ENCODE measurements at regions not wholly inside any gene's neighbourhood (a gene's known extent, or its start where the extent isn't known, plus 50 kb on each side); places are given as distances from the start of the nearest gene placed in this dataset.
A peak's percentile ranks its signal among the peaks of the same experiment; 100 is the strongest.
"Not testable (repeated sequence)": the region's sequence is repeated elsewhere in the genome, so short reads cannot be mapped to it uniquely, and the experiment has no call there.

DNA sequence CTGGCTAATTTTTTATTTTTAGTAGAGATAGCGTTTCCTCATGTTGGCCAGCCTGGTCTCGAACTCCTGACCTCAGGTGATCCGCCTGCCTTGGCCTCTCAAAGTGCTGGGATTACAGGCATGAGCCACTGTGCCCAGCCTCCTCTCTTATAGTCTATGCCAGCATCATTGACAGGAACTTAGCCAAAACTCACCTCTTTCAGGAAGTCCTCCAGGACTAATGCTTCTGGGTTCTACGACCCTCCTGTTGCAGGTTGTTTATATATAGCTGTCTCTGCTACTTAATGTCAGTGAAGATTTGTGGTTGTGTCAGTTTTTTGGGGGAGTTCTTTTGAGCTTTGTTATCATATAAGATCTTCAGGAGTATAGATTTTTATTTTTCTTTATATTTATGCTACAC, 112.1 kb upstream of the CDC42EP3 start:
- no peak for DNase-seq

DNA sequence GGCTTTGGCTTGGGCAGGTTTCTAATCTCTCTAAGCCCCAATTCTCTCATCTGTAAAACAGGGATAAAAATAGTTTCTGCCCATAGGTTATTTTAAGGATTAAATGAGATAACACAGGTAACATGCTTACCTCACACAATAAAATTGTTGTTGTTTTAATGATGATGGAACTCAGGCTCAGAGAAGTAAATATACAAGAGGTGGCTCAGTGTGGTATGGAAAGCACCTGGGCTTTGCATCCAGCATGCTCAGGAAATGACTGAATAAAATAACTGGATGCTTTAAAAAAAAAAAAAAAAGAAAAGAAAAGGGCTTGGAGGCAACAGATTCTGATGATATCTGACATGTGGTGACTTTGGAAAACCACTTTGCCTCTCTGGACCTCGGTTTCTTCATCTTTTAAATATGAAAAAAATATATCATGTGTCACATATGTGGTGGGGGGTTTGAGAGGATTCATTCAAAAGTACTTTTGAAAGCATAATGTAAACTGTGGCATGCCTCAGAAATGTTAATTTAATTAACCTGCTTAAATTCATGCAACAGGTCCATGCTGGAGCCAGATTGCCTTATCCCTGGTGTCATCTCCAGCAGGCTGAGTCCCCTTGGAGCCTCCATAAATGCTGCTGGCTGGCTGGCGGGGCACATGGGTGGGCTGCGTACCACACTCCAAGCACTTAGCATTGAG, 112.8 kb upstream of the CDC42EP3 start:
- no peak for DNase-seq

DNA sequence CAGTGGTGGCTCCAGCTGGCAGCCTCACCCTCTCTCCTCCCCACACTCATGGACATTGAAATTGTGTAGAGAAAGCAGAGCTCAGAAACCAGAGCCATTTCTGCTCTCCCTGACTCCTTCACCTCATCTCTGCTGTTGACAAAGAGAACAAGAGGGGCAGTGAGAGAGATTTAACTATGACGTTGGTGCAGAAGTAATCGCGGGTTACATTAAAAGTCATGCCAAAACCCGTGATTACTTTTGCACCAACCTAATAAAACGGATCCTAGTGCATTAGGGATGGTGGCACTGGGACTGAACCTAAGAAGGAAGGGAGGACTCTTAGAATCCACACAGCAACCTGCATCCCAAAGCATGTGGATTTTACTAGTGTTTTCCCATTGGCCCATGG, 113.3 kb upstream of the CDC42EP3 start:
- no peak for DNase-seq

DNA sequence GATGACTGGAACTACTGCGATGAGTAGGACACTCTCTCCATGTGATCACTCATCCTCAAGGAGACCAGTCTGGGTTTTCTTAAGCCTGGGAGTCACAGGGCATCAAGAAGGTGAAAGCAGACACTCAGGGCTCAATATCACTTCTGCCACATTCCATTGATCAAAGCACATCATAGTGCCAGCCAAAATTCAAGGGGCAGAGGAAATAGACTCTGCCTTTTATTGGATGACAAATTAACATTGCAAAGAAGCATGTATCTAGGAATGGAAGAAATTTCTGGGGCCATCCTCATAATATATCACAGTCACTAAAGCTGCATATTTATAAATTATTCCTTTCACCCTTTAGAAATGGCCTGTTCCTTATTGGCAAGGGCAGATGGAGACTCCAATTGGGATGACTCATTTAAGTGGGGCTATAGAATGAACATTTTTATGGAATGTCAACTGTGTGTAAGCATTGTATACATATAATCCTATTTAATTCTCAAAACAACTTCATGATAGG, 114.8 kb upstream of the CDC42EP3 start:
- DNase-seq, result no peak

DNA sequence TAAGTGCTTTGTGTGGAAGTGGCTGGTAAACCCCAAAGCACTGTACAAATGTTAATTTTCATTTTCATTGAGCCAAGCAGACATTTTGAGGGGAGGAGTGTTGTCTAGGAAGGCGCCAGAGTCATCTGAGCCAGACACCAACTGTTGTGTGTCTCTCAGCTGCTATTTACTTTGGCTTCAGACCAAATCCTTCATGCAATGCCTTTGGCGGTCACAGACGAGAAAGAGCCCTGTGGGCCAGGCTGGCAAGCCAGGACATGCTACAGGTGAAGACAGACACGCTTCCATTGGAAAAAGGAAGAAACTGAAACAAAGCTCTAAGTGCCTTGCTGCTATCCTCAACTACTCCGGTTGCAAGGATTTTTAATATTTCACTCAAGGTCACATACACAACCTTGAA, 115.4 kb upstream of the CDC42EP3 start:
- DNase-seq, result peak; percentile 94

DNA sequence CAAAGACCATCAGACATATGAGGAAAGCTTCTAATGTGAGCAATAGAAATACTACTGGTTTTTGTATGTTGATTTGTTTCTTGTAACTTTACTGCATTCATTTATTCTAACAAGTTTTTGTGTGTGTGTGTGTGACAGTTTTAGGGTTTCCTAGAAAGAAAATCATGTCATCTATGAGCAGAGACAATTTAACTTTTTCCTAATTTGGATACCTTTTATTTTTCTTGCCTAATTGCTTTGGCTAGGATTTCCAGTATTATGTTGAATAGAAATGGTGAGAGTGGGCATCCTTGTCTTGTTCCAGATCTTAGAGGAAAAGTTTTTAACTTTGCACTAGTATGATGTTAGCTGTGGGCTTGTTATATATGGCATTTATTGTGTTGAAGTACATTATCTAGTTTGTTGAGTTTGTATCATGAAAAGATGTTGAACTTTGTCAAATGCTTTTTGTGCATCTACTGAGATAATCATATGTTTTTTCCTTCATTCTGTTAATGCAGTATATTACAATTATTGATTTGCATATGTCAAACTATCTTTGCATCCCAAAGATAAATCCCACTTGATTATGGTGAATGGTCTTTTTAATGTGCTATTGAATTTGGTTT, 117.3 kb upstream of the CDC42EP3 start:
- no peak for DNase-seq

DNA sequence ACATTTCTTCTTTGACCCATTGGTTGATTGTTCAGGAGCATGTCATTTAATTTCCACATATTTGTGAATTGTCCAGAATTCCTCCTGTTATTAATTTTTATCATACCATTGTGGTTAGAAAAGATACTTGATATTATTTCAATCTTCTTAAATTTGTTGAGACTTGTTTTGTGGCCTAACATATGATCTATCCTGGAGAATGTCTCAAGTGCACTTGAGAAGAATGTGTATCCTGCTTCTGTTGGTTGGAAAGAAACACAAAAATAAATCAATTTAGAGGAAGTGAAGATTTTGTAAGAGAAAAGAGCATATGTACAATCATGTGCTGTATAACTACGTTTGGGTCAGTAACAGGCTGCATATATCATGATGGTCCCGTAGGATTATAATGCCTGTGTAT, 118.6 kb upstream of the CDC42EP3 start:
- no peak for DNase-seq

DNA sequence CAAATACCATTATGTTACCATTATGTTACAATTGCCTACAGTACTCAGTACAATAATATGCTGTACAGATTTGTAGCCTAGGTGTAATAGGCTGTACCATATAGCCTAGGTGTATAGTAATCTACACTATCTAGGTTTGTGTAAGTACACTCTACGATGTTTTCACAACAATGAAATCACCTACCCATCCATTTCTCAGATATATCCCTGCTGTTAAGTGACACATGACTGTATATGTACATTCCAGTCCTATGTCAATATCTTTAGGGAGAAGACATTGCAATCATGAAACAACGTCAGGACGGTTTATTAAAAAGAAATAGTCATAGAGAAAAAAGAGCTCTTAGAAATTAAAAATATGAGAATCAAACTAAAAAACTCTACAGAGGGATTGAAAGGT, 119.0 kb upstream of the CDC42EP3 start:
- no peak for DNase-seq

DNA sequence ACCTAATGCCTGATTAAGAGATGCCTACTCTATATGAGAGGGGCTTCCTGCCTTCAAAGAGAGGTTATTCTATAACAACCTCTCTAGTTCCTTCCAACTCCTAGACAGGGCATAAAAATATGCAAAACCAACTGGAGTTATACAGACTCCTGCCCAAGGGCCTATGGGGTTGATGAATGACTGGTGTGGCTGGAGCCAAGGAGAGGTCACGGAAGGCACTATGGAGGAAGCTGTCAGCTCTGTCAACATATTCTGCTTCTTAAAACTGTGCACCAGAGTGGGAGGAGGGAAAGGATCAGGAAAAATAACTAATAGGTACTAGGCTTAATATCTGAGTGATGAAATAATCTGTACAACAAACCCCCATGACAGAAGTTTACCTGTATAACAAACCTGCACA, 120.9 kb upstream of the CDC42EP3 start:
- no peak for DNase-seq

DNA sequence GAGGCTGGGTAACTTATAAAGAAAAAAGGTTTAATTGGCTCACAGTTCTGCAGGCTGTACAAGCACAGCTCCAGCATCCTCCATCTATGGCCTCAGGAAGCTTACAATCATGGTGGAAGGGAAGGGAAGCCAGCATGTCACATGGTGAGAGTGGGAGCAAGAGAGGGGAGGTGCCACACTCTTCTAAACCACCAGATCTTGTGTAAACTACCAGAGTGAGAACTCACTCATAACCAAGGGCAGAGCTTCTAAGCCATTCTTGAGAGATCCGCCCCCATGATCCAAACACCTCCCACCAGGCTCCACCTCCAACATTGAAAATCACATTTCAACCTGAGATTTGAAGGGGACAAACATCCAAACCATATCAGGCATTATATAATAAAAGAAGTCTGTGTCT, 121.6 kb upstream of the CDC42EP3 start:
- DNase-seq, result no peak

DNA sequence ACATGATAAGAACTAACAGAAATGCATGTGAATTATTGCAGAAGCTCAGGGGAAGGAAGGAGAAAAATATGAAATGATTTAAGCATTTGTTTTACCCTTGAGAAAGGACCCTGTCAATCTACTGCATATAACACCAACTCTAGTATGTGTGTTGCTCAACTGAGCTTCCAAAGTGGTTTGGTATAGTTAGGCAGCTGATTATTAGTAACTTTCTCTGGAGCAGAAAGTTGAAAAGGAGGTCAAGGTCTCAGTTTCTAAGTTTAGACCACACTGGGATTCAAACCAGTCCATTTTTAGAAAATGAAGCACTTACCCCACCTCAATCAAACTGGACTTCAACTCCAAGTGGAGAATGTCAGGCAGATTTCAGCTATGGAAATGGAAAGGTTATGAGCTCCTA, 123.3 kb upstream of the CDC42EP3 start:
- DNase-seq, result no peak

DNA sequence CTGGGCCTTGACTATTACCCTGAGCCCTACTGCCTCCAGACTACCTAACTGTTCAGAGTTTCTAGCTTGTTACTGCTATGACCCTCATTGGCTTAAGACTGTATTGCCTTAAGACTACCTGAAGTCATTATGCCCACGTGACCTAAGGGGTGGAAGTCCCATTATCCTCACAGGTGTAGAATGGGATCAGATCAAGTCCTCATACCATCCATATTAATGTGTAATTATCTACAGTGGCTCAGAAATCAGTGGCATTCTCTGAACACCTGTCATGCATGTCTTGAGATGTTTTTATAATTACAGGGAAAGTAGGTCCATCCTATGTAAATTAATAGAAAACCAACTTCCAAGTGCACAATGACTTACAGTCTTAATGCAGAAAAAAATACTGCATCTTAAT, 124.0 kb upstream of the CDC42EP3 start:
- DNase-seq, result no peak

DNA sequence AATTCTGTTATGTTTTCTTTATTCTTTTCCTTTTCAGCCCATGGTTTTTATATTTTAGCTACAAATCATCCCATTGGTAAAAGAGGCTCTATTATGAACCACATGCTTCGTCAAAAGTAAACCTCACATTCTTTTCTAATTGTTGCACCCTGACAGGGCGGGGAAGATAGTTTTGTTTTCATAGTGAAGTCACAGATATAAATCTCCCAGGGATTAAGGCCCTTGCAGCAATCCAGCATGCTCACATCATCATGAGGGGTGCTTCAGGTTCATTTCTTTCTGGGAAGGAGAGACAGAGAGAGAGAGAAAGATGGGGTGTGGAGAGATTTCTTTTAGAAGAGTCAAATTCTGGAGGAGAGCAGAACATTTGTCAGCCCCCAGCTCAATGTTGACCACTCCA, 124.5 kb upstream of the CDC42EP3 start:
- DNase-seq, result no peak

DNA sequence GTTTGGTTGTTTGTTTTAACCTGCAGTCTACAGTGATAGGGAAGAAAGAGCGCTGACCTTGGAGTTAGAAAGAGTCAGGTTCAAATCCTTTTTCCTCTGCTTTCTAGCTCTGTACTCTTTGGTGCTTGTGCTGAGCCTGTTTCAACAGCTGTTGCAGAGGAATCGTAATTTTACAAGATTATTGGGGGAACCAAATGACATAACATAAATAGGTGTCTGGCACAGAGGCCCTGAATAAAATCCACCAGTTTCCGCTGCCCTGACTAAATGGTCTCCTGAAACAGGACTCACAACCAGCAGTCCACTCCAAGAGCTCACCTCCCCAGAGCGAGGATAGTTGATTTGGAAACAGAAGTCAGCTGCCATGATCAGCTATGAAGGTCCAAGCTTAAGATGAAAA, 125.0 kb upstream of the CDC42EP3 start:
- DNase-seq, result no peak

DNA sequence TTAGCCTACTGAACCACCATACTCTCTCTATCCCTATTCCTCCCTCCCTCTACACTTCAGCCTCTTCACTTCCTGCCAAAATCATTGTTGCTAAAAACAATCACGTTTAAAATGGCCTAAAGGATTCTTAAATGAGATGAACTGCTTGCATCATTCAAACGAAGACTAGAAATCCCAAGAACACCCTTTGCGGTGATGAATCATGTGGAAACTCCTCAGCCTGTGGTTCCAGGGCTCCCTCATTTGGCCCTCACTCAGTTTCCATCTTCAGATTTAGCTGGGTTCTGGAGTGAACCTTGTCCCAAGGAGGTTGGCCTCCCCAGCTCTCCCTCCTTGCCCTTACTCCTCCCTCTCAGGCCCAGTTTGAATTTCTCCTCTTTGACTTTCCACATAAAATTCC, 125.6 kb upstream of the CDC42EP3 start:
- no peak for DNase-seq

DNA sequence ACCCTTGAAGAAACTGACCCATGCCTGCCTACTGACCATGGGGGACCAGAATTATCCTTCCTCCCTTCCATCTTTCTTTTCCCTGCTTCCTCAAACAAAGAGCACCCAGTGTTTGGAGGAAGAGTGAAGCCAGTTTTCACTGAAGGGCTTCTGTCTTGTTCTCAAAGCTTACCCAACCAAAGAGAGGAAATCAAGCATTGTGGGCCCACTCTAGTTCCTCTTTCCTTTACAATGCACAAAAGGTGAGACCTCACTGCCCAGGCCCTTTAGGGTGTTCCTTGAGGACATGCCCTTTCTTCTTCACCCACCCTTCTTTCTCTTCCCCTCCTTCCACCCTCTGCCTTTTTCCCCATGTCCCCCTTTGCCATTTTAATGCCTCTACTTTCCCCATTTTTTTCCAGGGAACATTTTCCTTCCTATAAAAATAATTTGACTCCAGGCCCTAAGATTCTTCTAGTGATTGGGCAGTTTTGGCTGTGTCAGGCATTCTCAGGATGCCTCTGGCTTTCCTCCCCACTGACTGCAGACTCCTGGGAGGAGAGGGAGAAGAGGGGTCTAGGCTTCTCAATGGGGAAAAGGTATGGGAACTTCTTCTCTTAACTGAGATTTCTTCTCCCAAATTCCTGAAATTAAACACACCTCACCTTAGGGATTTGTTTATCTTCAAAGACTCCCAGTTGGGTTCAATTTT, 126.6 kb upstream of the RMDN2 start:
- DNase-seq, result no peak

DNA sequence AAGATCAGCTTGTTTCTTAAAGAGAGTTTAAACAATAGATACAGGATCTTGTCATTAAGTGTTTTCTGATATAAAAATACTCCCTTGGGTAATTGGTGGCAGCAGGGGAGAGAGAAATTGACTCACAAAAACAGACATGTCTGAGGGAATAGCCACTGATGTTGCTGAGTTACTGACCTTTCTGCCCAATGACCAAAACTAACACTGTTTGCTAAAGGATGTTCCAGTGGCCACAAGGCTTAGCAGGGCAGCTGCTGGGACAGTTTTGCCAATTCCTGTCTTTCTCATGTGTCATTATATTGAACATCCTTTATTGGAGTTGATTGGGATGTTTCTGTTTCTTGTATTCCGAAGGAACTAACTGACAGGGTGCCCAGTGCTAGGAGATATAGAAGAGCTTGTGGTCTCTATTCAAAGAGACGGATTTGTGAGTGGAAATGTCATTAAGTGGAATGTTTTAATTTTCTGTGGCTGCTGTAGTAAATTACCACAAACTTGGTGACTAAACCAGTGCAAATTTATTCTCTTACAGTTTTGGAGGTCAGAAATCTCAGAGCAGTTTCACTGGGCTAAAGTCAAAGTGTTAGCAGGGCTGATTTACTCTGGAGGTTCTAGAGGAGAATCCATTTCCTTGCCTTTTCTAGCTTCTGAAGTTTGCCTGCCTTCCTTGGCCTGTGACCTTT, 124.8 kb upstream of the RMDN2 start:
- DNase-seq, result no peak

DNA sequence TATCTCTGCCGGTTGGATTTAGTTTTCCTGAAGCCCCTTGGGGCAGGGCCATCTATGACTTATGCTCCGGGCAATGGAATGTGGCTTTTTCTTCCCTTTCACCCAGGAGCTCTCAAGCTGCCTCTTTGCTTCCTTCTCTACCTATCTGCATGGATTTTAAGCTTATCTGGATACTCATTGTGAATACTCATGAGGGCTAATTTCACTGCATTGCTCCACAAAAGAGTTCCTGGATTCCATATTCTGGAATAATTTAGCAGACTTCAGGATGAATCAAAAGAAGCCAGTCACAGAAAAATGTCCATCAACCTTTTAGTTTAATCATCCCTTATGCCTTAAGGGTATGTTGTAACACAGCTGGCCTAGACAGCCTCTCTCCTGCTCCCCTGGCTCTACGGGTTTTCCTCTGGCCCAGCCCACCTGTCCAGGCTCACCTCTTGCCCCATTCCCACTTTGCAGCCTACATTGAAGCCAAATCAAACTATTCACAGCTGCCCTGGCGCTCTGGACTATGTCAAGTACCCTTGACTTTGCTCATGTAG, 122.8 kb upstream of the RMDN2 start:
- no peak for DNase-seq

DNA sequence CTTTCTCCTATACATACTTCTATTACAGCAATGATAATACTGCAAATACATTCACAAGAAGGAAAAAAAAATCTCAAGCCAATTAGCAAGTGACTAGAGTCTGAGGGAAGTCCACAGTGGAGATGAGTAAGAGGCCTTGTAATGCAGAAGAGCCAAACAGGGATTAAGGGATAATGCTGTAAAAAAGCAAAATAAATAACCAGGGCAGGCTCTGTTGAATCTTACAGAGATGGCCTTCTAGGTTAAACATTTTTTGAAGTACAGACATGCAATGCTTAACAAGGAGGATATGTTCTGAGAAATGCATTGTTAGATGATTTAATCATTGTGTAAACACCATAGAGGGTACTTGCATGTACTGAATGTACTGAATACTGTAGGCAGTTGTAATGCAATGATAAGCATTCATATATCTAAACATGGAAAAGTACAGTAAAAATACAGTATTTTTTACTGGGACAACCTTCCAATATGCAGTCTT, 122.1 kb upstream of the RMDN2 start:
- no peak for DNase-seq

DNA sequence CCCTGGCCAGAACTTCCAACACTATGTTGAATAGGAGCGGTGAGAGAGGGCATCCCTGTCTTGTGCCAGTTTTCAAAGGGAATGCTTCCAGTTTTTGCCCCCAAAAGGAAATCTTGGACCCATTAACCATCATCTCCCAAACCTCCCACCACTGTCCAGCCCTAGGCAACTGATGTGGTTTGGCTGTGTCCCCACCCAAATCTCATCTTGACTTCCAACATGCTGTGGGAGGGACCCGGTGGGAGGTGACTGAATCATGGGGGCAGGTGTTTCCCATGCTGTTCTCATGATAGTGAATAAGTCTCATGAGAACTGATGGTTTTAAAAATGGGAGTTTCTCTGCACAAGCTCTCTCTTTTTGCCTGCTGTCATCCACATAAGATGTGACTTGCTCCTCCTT, 119.1 kb upstream of the RMDN2 start:
- DNase-seq, result not testable (repeated sequence)

DNA sequence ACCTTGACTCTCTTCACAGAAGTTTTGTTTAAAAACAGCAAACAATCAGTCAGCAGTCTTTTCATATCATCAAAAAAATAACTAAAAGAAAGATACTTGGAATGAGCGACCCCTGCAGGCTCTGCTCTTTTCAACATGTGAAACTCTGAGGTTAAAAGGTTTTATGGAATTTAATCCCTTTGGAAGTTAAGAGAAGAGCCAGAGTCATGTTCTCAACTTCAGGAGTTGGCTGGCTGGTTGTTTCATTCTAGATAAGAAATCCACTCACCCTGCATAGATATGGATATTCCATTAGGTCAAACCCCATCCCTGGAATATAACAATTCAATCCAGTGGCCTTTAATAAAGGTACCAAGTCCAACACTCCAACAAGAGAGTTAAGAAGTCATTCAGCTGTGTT, 115.6 kb upstream of the RMDN2 start:
- DNase-seq, result no peak

DNA sequence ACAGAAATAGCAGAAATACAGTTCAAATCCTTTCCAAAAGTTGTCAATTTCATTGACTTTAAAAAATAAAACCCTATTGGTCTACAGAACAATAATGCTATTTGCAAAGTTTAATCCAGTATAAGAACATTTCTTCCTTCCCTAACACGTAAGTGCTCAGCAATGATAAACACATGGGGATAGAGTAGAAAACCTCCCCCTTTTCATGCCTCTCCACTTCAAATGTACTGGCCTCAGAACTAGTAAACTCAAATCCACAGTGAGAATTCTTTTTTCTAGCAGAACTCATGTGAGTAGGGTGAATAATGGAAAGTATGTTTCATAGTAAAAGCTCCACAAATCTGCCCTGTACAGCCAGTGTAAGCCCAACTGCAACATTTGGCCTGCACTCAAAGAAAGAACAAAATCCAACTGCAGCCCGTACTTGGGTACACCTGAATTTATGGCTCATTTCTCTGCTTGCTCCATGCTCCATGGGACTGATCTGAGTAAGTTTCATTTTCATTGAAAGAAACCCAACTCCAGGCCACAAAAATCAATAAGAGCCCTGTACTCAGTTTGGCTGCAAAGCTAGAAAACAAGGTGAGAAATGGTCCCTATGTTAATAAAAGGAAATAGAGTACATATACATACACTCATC, 115.0 kb upstream of the RMDN2 start:
- DNase-seq, result no peak

DNA sequence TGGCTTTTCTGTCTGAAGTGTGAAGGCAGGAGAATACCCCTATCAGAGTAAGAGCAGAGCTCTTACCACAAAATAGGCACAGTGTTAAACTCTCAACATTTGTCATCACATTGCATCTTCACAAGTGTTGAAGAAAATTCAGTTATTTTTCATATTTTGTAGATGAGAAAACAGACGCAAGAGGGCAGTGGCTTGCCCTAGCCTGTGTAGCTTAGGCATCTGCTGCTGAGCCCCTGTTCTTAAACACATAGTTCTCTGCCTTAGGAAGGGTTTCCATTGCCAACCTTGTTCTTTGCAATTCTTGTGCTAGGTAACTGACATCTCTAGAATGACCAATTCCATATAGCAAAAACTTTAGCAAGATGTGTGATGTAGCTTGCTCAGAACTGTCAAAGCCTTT, 112.7 kb upstream of the RMDN2 start:
- no peak for DNase-seq
